Loucy (cell line): ENCODE measurements at regions not wholly inside any gene's neighbourhood (a gene's known extent, or its start where the extent isn't known, plus 50 kb on each side); places are given as distances from the start of the nearest gene placed in this dataset.

ENCODE experiments used
- H2AFZ ChIP-seq: fragments of 200-600 bp; sonication (generic); 2 replicates; pipeline ENCODE4 v1.6.0; 2016; ENCODE audit warnings: antibody characterized with exemption, mild to moderate bottlenecking, low read length, moderate library complexity
- H3F3A ChIP-seq: fragments of 200-600 bp; 2 replicates; pipeline ENCODE4 v1.6.0; 2016; ENCODE audit warnings: antibody characterized with exemption, low read depth, mild to moderate bottlenecking
- H3K27me3 ChIP-seq: fragments of 200-600 bp; sonication (generic); 2 replicates; pipeline ENCODE4 v1.6.1; 2014; ENCODE audit warnings: low read length, mild to moderate bottlenecking; ENCODE audit not compliant: insufficient read depth, poor library complexity, severe bottlenecking
- H3K36me3 ChIP-seq: fragments of 200-600 bp; sonication (generic); 2 replicates; pipeline ENCODE4 v1.6.1; 2016; ENCODE audit warnings: low read length; ENCODE audit not compliant: insufficient read depth
- H3K4me1 ChIP-seq: fragments of 200-600 bp; sonication (generic); 2 replicates; pipeline ENCODE4 v1.5.1; 2014; ENCODE audit warnings: low read length, mild to moderate bottlenecking; ENCODE audit not compliant: insufficient read depth, poor library complexity, severe bottlenecking
- H3K4me2 ChIP-seq: fragments of 200-600 bp; sonication (generic); 2 replicates; pipeline ENCODE4 v1.6.0; 2014; ENCODE audit warnings: antibody characterized with exemption, low read length, low read depth, mild to moderate bottlenecking; ENCODE audit not compliant: poor library complexity, severe bottlenecking
- H3K4me3 ChIP-seq: fragments of 200-600 bp; sonication (generic); 2 replicates; pipeline ENCODE4 v1.5.1; 2014; ENCODE audit warnings: low read length, mild to moderate bottlenecking, mixed read lengths; ENCODE audit not compliant: poor library complexity, severe bottlenecking
- H3K79me2 ChIP-seq: fragments of 200-600 bp; sonication (generic); 2 replicates; pipeline ENCODE4 v1.6.1; 2014; ENCODE audit warnings: low read length; ENCODE audit not compliant: insufficient read depth
- H3K9ac ChIP-seq: fragments of 200-600 bp; sonication (generic); 2 replicates; pipeline ENCODE4 v1.6.0; 2014; ENCODE audit warnings: mild to moderate bottlenecking, low read depth, low read length, moderate library complexity; ENCODE audit not compliant: poor library complexity, severe bottlenecking
- H3K9me2 ChIP-seq: fragments of 200-600 bp; sonication (generic); replicated peaks from 2 replicates; pipeline ENCODE4 v1.6.1; 2016; ENCODE audit warnings: low read depth, low read length, mixed read lengths
- H3K9me3 ChIP-seq: fragments of 200-600 bp; sonication (generic); 2 replicates; pipeline ENCODE4 v1.6.1; 2014; ENCODE audit warnings: mild to moderate bottlenecking, antibody characterized with exemption, low read length, low read depth; ENCODE audit not compliant: insufficient read depth
- H4K20me1 ChIP-seq: fragments of 200-600 bp; sonication (generic); 2 replicates; pipeline ENCODE4 v1.6.0; 2014; ENCODE audit warnings: antibody characterized with exemption, low read length, mild to moderate bottlenecking; ENCODE audit not compliant: insufficient read depth, poor library complexity, severe bottlenecking
- CTCF ChIP-seq: fragments of 200-600 bp; sonication (generic); conservative IDR thresholded peaks from 2 replicates; pipeline ENCODE4 v1.5.1; 2014; ENCODE audit warnings: mild to moderate bottlenecking, antibody characterized with exemption, low read length
- EZH2phosphoT487 ChIP-seq: fragments of 200-600 bp; IDR thresholded peaks from 2 replicates; pipeline ENCODE4 v1.6.1; 2018; ENCODE audit warnings: antibody characterized with exemption, mild to moderate bottlenecking, moderate library complexity, borderline replicate concordance

- Histone ChIP-seq H3K27me3 (no peaks in the 10 kb centered on the region), H3K4me2 (no peak overlapping the region), H3K9ac (no peak overlapping the region), H3K4me1 (no peaks in the 10 kb centered on the region), H3K4me3 (no peak overlapping the region), H3K9me3 (no peaks in the 10 kb centered on the region), H4K20me1 (no peaks in the 10 kb centered on the region), H3K9me2 (no peaks in the 10 kb centered on the region), H3K36me3 (no peaks in the 10 kb centered on the region), H3F3A (no peaks in the 10 kb centered on the region), H3K79me2 (no peaks in the 10 kb centered on the region), H2AFZ (no peak overlapping the region)
- TF ChIP-seq CTCF (no peak), EZH2phosphoT487 (no peak)
Observed at GRCh38 chr4:111214371-111214770, 591.5 kb upstream of the PITX2 start.

GRCh38 chr4:111215755-111216154 lies 592.9 kb upstream of the PITX2 start:
- Histone ChIP-seq H3K36me3 (no peaks in the 10 kb centered on the region), H3K9me3 (no peaks in the 10 kb centered on the region), H3K9me2 (no peaks in the 10 kb centered on the region), H3F3A (no peaks in the 10 kb centered on the region), H3K4me2 (no peak overlapping the region), H3K9ac (no peak overlapping the region), H3K79me2 (no peaks in the 10 kb centered on the region), H3K27me3 (no peaks in the 10 kb centered on the region), H2AFZ (no peak overlapping the region), H3K4me1 (no peaks in the 10 kb centered on the region), H3K4me3 (no peak overlapping the region), H4K20me1 (no peaks in the 10 kb centered on the region)
- TF ChIP-seq EZH2phosphoT487 (no peak), CTCF (no peak)

- no peak overlapping the region for H2AFZ ChIP-seq
- no peaks in the 10 kb centered on the region for H3F3A ChIP-seq
- H3K36me3 ChIP-seq, result no peaks in the 10 kb centered on the region
- TF ChIP-seq EZH2phosphoT487 (no peak), CTCF (no peak)
- H3K79me2 ChIP-seq, result no peaks in the 10 kb centered on the region
- H3K9ac ChIP-seq, result no peak overlapping the region
- no peaks in the 10 kb centered on the region for H4K20me1 ChIP-seq
- no peak overlapping the region for H3K4me3 ChIP-seq
- no peaks in the 10 kb centered on the region for H3K4me1 ChIP-seq
- no peaks in the 10 kb centered on the region for H3K9me2 ChIP-seq
- H3K9me3 ChIP-seq, result no peaks in the 10 kb centered on the region
- H3K4me2 ChIP-seq, result no peak overlapping the region
- H3K27me3 ChIP-seq, result no peaks in the 10 kb centered on the region
Observed at GRCh38 chr4:111216791-111217190, 593.9 kb upstream of the PITX2 start.
